Vagina (tissue), 2 donors: ENCODE measurements at regions not wholly inside any gene's neighbourhood (a gene's known extent, or its start where the extent isn't known, plus 50 kb on each side); places are given as distances from the start of the nearest gene placed in this dataset.

Source experiments
- DNase-seq, 2 donors: peaks; one replicate each; pipeline ENCODE4 v3.0.0-alpha.2; 2017; ENCODE audit errors: extremely low spot score in 2 of 2
- H3K27ac ChIP-seq: fragments of 200-600 bp; sonication (generic); one replicate; pipeline ENCODE4 v1.5.1; 2019
- H3K27me3 ChIP-seq: fragments of 200-600 bp; sonication (generic); one replicate; pipeline ENCODE4 v1.5.1; 2019
- H3K36me3 ChIP-seq, 2 donors: fragments of 200-600 bp; sonication (generic); one replicate each; pipeline ENCODE4 v1.5.1; 2017 to 2019
- H3K4me1 ChIP-seq: fragments of 200-600 bp; sonication (generic); one replicate; pipeline ENCODE4 v1.5.1; 2019
- H3K4me3 ChIP-seq, 2 donors: fragments of 200-600 bp; sonication (generic); 1 replicate in 1 of 2; 2 replicates in 1 of 2; pipeline ENCODE4 v1.5.1; 2016 to 2019
- H3K9me3 ChIP-seq: fragments of 200-600 bp; sonication (generic); one replicate; pipeline ENCODE4 v1.5.1; 2019
- CTCF ChIP-seq, 3 experiments: fragments of 450-650 bp in 2 of 3; fragments of 200-600 bp in 1 of 3; sonication (generic) in 1 of 3; IDR thresholded peaks; one replicate each; pipeline ENCODE4 v1.5.1; 2017 to 2019; ENCODE audit warnings: antibody characterized with exemption in 3 of 3, mild to moderate bottlenecking in 2 of 3, moderate library complexity in 2 of 3
- POLR2A ChIP-seq, 2 donors: fragments of 450-650 bp; IDR thresholded peaks; one replicate each; pipeline ENCODE4 v1.6.1; 2017; ENCODE audit warnings: antibody characterized with exemption in 2 of 2, mild to moderate bottlenecking in 2 of 2, moderate library complexity in 2 of 2
- POLR2AphosphoS5 ChIP-seq, 2 donors: sonication (generic); formaldehyde crosslinking; IDR thresholded peaks; one replicate each; pipeline ENCODE4 v1.9.0; 2017; ENCODE audit warnings: antibody characterized with exemption in 2 of 2, mild to moderate bottlenecking in 2 of 2, low read depth in 1 of 2; ENCODE audit not compliant: insufficient read depth in 1 of 2
- intact Hi-C: fragments of 100-400 bp; cut with DNase I; formaldehyde crosslinking; loops from one replicate; pipeline ENCODE4 v1.15.1; 2023

- H3K27me3 ChIP-seq: no peaks in the 10 kb centered on the region
- TF ChIP-seq POLR2AphosphoS5 (IDR thresholded peaks at IDR 0.05; ENCODE audit: insufficient read depth in 1 of 2, low read depth in 1 of 2): no peak
- no peak for TF ChIP-seq POLR2A (IDR thresholded peaks at IDR 0.05)
- no peak for TF ChIP-seq CTCF (IDR thresholded peaks at IDR 0.05)
- no peak overlapping the region for H3K27ac ChIP-seq
- no peaks in the 10 kb centered on the region for H3K9me3 ChIP-seq
- no peaks in the 10 kb centered on the region for H3K4me1 ChIP-seq
- no peak overlapping the region for H3K4me3 ChIP-seq
- no peaks in the 10 kb centered on the region for H3K36me3 ChIP-seq
- intact Hi-C loops: no loop called here
- DNase-seq: no peak
Observed at GRCh38 chr12:31216479-31216878, 109.5 kb downstream of the SINHCAF start.

- intact Hi-C loops: no loop called here
- DNase-seq: no peak
Observed at GRCh38 chr12:31217356-31218130, 108.4 kb downstream of the SINHCAF start.

GRCh38 chr12:31218203-31219025 lies 107.5 kb downstream of the SINHCAF start:
- intact Hi-C loops: no loop called here
- no peak for TF ChIP-seq POLR2A (IDR thresholded peaks at IDR 0.05)
- no peak for TF ChIP-seq POLR2AphosphoS5 (IDR thresholded peaks at IDR 0.05; ENCODE audit: insufficient read depth in 1 of 2, low read depth in 1 of 2)
- TF ChIP-seq CTCF (IDR thresholded peaks at IDR 0.05): no peak
- Histone ChIP-seq H3K27ac (no peak overlapping the region), H3K36me3 (no peaks in the 10 kb centered on the region), H3K9me3 (no peaks in the 10 kb centered on the region), H3K4me3 (no peak overlapping the region), H3K27me3 (no peaks in the 10 kb centered on the region), H3K4me1 (no peaks in the 10 kb centered on the region)
- DNase-seq: peak in 1 of 2 donors; percentile 69

More at GRCh38 chr12:31217356-31218130, 108.4 kb downstream of the SINHCAF start:
- H3K4me3 ChIP-seq: no peak overlapping the region
- no peaks in the 10 kb centered on the region for H3K27me3 ChIP-seq
- H3K36me3 ChIP-seq: no peaks in the 10 kb centered on the region
- H3K27ac ChIP-seq: no peak overlapping the region
- TF ChIP-seq CTCF (IDR thresholded peaks at IDR 0.05) (no peak), POLR2AphosphoS5 (IDR thresholded peaks at IDR 0.05; ENCODE audit: insufficient read depth in 1 of 2, low read depth in 1 of 2) (no peak)
- no peaks in the 10 kb centered on the region for H3K9me3 ChIP-seq
- H3K4me1 ChIP-seq: no peaks in the 10 kb centered on the region

GRCh38 chr12:31219521-31219920 lies 106.4 kb downstream of the SINHCAF start:
- no peaks in the 10 kb centered on the region for H3K36me3 ChIP-seq
- H3K27me3 ChIP-seq: no peaks in the 10 kb centered on the region
- peak in 1 of 2 donors; percentile 79 for DNase-seq
- H3K4me1 ChIP-seq: no peaks in the 10 kb centered on the region
- H3K9me3 ChIP-seq: no peaks in the 10 kb centered on the region
- H3K4me3 ChIP-seq: no peak overlapping the region
- H3K27ac ChIP-seq: no peak overlapping the region
- intact Hi-C loops: no loop called here
- TF ChIP-seq POLR2AphosphoS5 (IDR thresholded peaks at IDR 0.05; ENCODE audit: insufficient read depth in 1 of 2, low read depth in 1 of 2): no peak
- TF ChIP-seq CTCF (IDR thresholded peaks at IDR 0.05): no peak
- TF ChIP-seq POLR2A (IDR thresholded peaks at IDR 0.05): no peak
